Astrocyte (in vitro differentiated cells and primary cell): ENCODE measurements at regions not wholly inside any gene's neighbourhood (a gene's known extent, or its start where the extent isn't known, plus 50 kb on each side); places are given as distances from the start of the nearest gene placed in this dataset.

ENCODE experiments used
- DNase-seq: peaks from one replicate; pipeline ENCODE4 v3.0.0-alpha.2; 2010; ENCODE audit warnings: low read depth
- FAIRE-seq: peaks from 2 replicates; lab custom pipeline; 2011; peaks lifted over from hg19 to GRCh38; lab: Jason Lieb, UNC
- H2AFZ ChIP-seq: 2 replicates; pipeline ENCODE4 v1.6.0; 2012; ENCODE audit warnings: low read depth, low read length, inconsistent platforms
- H3K27ac ChIP-seq: 2 replicates; pipeline ENCODE4 v1.5.1; 2011; ENCODE audit warnings: low read depth, low read length, inconsistent platforms
- H3K27me3 ChIP-seq: 2 replicates; pipeline ENCODE4 v1.6.0; 2011; ENCODE audit warnings: low read length, inconsistent platforms; ENCODE audit not compliant: insufficient read depth
- H3K36me3 ChIP-seq: 2 replicates; pipeline ENCODE4 v1.5.1; 2011; ENCODE audit warnings: low read length, inconsistent platforms; ENCODE audit not compliant: insufficient read depth
- H3K4me1 ChIP-seq: 2 replicates; pipeline ENCODE4 v1.5.1; 2011; ENCODE audit warnings: low read length, inconsistent platforms; ENCODE audit not compliant: insufficient read depth
- H3K4me2 ChIP-seq: 2 replicates; pipeline ENCODE4 v1.6.0; 2012; ENCODE audit warnings: low read length, inconsistent platforms
- H3K4me3 ChIP-seq: 2 replicates; pipeline ENCODE4 v1.5.1; 2011; ENCODE audit warnings: low read depth, mild to moderate bottlenecking, low read length, inconsistent platforms; ENCODE audit not compliant: insufficient read depth
- H3K79me2 ChIP-seq: 2 replicates; pipeline ENCODE4 v1.6.0; 2012; ENCODE audit warnings: mild to moderate bottlenecking, low read length, inconsistent platforms; ENCODE audit not compliant: insufficient read depth
- H3K9ac ChIP-seq: 2 replicates; pipeline ENCODE4 v1.6.0; 2012; ENCODE audit warnings: mild to moderate bottlenecking, low read length, inconsistent platforms
- H3K9me3 ChIP-seq: 2 replicates; pipeline ENCODE4 v1.5.1; 2012; ENCODE audit warnings: low read depth, mild to moderate bottlenecking, low read length, inconsistent platforms; ENCODE audit not compliant: insufficient read depth
- H4K20me1 ChIP-seq: 2 replicates; pipeline ENCODE4 v1.6.0; 2012; ENCODE audit warnings: low read length, inconsistent platforms; ENCODE audit not compliant: insufficient read depth
- H3K27ac Mint-ChIP-seq: one replicate; pipeline ENCODE4 v1.8.0; 2021; ENCODE audit warnings: mild to moderate bottlenecking, mixed read lengths; ENCODE audit not compliant: unreplicated experiment
- H3K27me3 Mint-ChIP-seq: one replicate; pipeline ENCODE4 v1.8.0; 2021; ENCODE audit warnings: low read depth, mixed read lengths; ENCODE audit not compliant: unreplicated experiment
- H3K36me3 Mint-ChIP-seq: one replicate; pipeline ENCODE4 v1.8.0; 2021; ENCODE audit warnings: low read depth, mixed read lengths; ENCODE audit not compliant: unreplicated experiment
- H3K4me1 Mint-ChIP-seq: one replicate; pipeline ENCODE4 v1.8.0; 2021; ENCODE audit warnings: low read depth, mixed read lengths; ENCODE audit not compliant: unreplicated experiment
- H3K4me3 Mint-ChIP-seq: one replicate; pipeline ENCODE4 v1.8.0; 2021; ENCODE audit warnings: mild to moderate bottlenecking, moderate library complexity, mixed read lengths; ENCODE audit not compliant: unreplicated experiment
- H3K9me3 Mint-ChIP-seq: one replicate; pipeline ENCODE4 v1.8.0; 2021; ENCODE audit warnings: mild to moderate bottlenecking, mixed read lengths; ENCODE audit not compliant: unreplicated experiment
- EZH2 ChIP-seq: IDR thresholded peaks from 2 replicates; pipeline ENCODE4 v1.6.1; 2012; ENCODE audit warnings: mild to moderate bottlenecking, low read length, inconsistent platforms; ENCODE audit not compliant: insufficient read depth
- TF ChIP-seq, protein P1 (sequence below): IDR thresholded peaks from 2 replicates; pipeline ENCODE4 v1.5.1; 2011; ENCODE audit warnings: low read depth, mild to moderate bottlenecking, inconsistent platforms, low read length, moderate library complexity; ENCODE audit not compliant: insufficient read depth

DNA sequence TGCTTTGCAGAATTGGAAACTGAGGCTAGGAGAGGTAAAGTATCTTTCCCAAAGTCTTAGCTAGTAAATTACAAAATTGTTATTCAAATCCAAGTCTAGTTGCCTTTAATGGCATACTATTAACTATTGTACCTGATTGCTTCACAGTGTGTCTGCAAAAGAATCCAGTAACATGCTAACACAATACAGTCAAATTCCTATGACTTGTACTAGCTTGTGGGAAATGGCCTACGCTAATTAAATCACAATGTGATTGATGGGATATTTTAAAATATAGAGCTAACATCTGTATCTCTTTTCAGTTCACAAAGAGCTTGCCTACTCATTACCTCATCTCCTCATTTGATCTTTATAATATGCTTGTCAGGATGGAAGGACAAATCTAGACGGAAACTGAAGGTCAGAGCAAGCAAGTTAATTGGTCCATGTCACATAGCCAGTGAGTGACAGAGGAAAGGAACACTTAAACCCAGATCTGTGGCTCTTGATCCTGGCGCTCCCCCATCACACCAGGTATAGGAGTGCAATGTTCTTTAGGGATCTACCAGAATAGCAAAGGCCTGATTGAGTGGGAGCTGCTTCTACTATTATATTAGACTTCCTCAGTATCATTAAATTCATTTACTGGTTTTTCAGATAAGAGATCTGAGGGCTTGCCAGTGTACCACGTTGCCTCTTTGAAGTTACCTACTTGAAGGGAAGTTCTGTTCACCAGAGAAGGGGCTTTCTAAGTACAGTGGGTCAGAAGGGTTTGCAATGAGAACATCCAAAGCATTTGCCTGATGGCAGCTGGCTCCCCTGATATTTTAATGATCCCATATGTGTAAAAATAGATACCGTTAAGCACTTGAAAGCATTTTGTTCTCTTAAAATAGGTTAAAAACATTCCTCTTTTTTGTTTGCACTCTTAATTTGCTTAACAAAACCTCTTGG lies 213.6 kb upstream of the SESN3 start:
- H3K36me3 ChIP-seq = no peaks in the 10 kb centered on the region
- no peak overlapping the region for H3K9ac ChIP-seq
- no peaks in the 10 kb centered on the region for H3K27me3 ChIP-seq
- FAIRE-seq (no peak), DNase-seq (no peak)
- Mint-ChIP-seq H3K4me1 (peaks cover 10% of the 10 kb centered on the region), H3K36me3 (no peaks in the 10 kb centered on the region), H3K9me3 (peaks cover 1% of the 10 kb centered on the region), H3K27me3 (peaks cover 2% of the 10 kb centered on the region), H3K27ac (no peak overlapping the region), H3K4me3 (no peak overlapping the region)
- no peak overlapping the region for H3K27ac ChIP-seq
- H3K4me3 ChIP-seq = no peak overlapping the region
- no peaks in the 10 kb centered on the region for H4K20me1 ChIP-seq
- H3K4me1 ChIP-seq = no peaks in the 10 kb centered on the region
- H3K4me2 ChIP-seq = no peak overlapping the region
- TF ChIP-seq EZH2 = no peak
- TF ChIP-seq, protein P1, sequence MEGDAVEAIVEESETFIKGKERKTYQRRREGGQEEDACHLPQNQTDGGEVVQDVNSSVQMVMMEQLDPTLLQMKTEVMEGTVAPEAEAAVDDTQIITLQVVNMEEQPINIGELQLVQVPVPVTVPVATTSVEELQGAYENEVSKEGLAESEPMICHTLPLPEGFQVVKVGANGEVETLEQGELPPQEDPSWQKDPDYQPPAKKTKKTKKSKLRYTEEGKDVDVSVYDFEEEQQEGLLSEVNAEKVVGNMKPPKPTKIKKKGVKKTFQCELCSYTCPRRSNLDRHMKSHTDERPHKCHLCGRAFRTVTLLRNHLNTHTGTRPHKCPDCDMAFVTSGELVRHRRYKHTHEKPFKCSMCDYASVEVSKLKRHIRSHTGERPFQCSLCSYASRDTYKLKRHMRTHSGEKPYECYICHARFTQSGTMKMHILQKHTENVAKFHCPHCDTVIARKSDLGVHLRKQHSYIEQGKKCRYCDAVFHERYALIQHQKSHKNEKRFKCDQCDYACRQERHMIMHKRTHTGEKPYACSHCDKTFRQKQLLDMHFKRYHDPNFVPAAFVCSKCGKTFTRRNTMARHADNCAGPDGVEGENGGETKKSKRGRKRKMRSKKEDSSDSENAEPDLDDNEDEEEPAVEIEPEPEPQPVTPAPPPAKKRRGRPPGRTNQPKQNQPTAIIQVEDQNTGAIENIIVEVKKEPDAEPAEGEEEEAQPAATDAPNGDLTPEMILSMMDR = no peak
- no peaks in the 10 kb centered on the region for H3K79me2 ChIP-seq
- no peaks in the 10 kb centered on the region for H3K9me3 ChIP-seq
- no peak overlapping the region for H2AFZ ChIP-seq

DNA sequence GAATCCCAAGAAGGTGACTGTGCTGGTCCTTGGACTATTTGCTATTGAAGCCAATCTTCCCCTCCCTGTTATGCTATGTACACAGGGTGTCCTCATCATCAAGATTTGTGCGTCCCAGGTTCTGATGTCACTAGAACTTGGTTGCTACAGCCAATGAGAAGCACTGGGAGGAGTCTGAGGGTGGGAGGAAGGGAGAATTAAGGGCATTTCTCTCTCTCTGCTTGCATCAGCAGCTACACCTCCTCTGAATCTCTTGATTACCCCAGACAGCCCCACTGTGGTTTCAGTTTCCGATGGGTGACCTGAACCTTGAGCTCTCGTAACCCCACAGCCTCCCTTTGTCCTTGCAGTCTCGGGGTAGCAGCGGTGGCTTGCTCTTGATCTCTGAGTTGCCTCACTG lies 212.4 kb upstream of the SESN3 start:
- Histone ChIP-seq H3K79me2 (no peaks in the 10 kb centered on the region), H3K36me3 (no peaks in the 10 kb centered on the region), H3K27ac (no peak overlapping the region), H3K4me2 (no peak overlapping the region), H3K9ac (no peak overlapping the region), H3K9me3 (no peaks in the 10 kb centered on the region), H3K4me1 (no peaks in the 10 kb centered on the region), H3K27me3 (no peaks in the 10 kb centered on the region), H4K20me1 (no peaks in the 10 kb centered on the region), H2AFZ (no peak overlapping the region), H3K4me3 (no peak overlapping the region)
- Mint-ChIP-seq H3K9me3 (peaks cover 1% of the 10 kb centered on the region), H3K27ac (no peak overlapping the region), H3K27me3 (peaks cover 2% of the 10 kb centered on the region), H3K4me3 (no peak overlapping the region), H3K4me1 (peaks cover 10% of the 10 kb centered on the region), H3K36me3 (no peaks in the 10 kb centered on the region)
- no peak for FAIRE-seq
- no peak for DNase-seq
- no peak for TF ChIP-seq EZH2
- TF ChIP-seq, protein P1 = no peak

DNA sequence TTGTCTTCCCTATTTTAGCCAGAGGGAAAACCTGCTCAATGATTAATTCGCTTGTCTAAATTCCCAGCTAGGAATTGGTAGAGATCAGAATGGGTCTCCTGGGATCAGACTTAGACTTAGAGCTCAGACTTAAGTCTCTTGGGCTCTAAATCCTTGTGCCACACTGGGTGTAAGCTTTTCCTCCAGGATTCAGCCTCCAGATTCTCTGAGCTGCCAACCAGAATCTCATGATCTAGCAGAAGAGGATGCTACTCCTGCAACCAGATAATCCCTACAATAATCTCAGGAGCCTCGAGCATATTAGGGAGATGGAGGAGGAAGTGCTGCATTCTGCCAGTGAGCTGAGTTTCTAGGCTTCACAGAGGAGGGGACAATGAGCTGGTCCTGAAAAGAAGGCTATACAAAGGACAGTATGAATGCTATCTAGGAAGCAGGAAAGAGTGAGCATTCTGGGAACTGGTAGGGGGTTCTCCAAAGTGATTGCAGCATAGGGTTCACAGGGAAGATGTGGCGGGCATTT lies 211.6 kb upstream of the SESN3 start:
- H2AFZ ChIP-seq = no peak overlapping the region
- FAIRE-seq (no peak), DNase-seq (no peak)
- Mint-ChIP-seq H3K27me3 (no peaks in the 10 kb centered on the region), H3K4me1 (peaks cover 10% of the 10 kb centered on the region), H3K4me3 (no peak overlapping the region), H3K27ac (no peak overlapping the region), H3K36me3 (no peaks in the 10 kb centered on the region), H3K9me3 (peaks cover 1% of the 10 kb centered on the region)
- H3K79me2 ChIP-seq = no peaks in the 10 kb centered on the region
- H3K27ac ChIP-seq = no peak overlapping the region
- H3K9me3 ChIP-seq = no peaks in the 10 kb centered on the region
- TF ChIP-seq EZH2 = no peak
- H3K4me2 ChIP-seq = no peak overlapping the region
- no peaks in the 10 kb centered on the region for H3K36me3 ChIP-seq
- H3K27me3 ChIP-seq = no peaks in the 10 kb centered on the region
- H3K4me1 ChIP-seq = no peaks in the 10 kb centered on the region
- H3K4me3 ChIP-seq = no peak overlapping the region
- H3K9ac ChIP-seq = no peak overlapping the region
- no peaks in the 10 kb centered on the region for H4K20me1 ChIP-seq
